MM.1S (cell line): ENCODE measurements at regions not wholly inside any gene's neighbourhood (a gene's known extent, or its start where the extent isn't known, plus 50 kb on each side); places are given as distances from the start of the nearest gene placed in this dataset.

Experiments used
- CTCF ChIP-seq: fragments of 300-600 bp; sonication (generic); IDR thresholded peaks from 2 replicates; pipeline ENCODE4 v1.5.1; 2016; ENCODE audit warnings: antibody characterized with exemption, low read length, mixed read lengths
- EZH2 ChIP-seq: fragments of 300-600 bp; sonication (generic); optimal IDR thresholded peaks from 2 replicates; pipeline ENCODE3; 2017; ENCODE audit warnings: low read depth, mild to moderate bottlenecking, antibody characterized with exemption, low read length, mixed read lengths
- EZH2phosphoT487 ChIP-seq: fragments of 300-600 bp; sonication (generic); IDR thresholded peaks from 2 replicates; pipeline ENCODE4 v1.6.1; 2018; ENCODE audit warnings: antibody characterized with exemption, low read length

- TF ChIP-seq EZH2: no peak
- TF ChIP-seq CTCF: no peak
- TF ChIP-seq EZH2phosphoT487: no peak
These were observed 488.6 kb downstream of the CSNK1G3 start for GRCh38 chr5:124000538-124000937.
